GM12801 (cell line): ENCODE measurements at regions not wholly inside any gene's neighbourhood (a gene's known extent, or its start where the extent isn't known, plus 50 kb on each side); places are given as distances from the start of the nearest gene placed in this dataset.

Experiments
- CTCF ChIP-seq: IDR thresholded peaks from one replicate; pipeline ENCODE4 v1.5.1; 2011; ENCODE audit warnings: control low read depth; ENCODE audit not compliant: insufficient read length; ENCODE audit errors: extremely low read depth

GRCh38 chr1:199174336-199174735, 535.5 kb downstream of the PTPRC start:
- TF ChIP-seq CTCF = no peak

GRCh38 chr1:199176713-199177112, 537.9 kb downstream of the PTPRC start:
- no peak for TF ChIP-seq CTCF

- no peak for TF ChIP-seq CTCF
These were observed 538.4 kb downstream of the PTPRC start for GRCh38 chr1:199177241-199177640.

GRCh38 chr1:199178646-199179045, 539.8 kb downstream of the PTPRC start:
- no peak for TF ChIP-seq CTCF

- no peak for TF ChIP-seq CTCF
These were observed 543.5 kb downstream of the PTPRC start for GRCh38 chr1:199182186-199182843.

GRCh38 chr1:199184180-199184579, 545.3 kb downstream of the PTPRC start:
- no peak for TF ChIP-seq CTCF

- no peak for TF ChIP-seq CTCF
These were observed 556.0 kb downstream of the PTPRC start for GRCh38 chr1:199194862-199195261.

- TF ChIP-seq CTCF = no peak
These were observed 558.9 kb downstream of the PTPRC start for GRCh38 chr1:199197695-199198094.
